HG03025 (cell line): ENCODE measurements at regions not wholly inside any gene's neighbourhood (a gene's known extent, or its start where the extent isn't known, plus 50 kb on each side); places are given as distances from the start of the nearest gene placed in this dataset.
"Not testable (repeated sequence)": the region's sequence is repeated elsewhere in the genome, so short reads cannot be mapped to it uniquely, and the experiment has no call there.

Experiments used
- ATAC-seq: cut with Tn5 transposase; IDR thresholded peaks from one replicate; pipeline ENCODE4 v1.9.1; 2021; ENCODE audit warnings: mild to moderate bottlenecking, moderate library complexity; ENCODE audit not compliant: unreplicated experiment, low FRiP score

DNA sequence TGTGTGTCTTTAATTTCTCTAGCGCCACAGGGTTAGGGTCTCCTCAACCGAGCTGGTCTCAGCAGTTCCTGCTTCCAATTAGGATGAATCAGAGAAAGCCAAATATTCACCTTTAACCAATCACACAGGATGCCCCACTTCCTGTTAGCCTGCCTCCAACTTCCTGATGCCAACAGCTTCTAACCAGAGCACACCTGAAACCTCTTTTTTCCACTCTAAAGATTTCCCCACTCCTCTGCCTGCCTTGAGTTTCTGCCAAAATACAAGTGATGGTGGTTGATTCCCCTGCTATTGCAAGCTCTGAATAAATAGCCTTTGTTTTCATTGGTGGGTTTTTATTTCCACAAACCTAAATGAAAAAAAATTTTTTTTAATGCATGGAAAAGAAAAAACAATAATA, 144.7 kb upstream of the UST start:
- ATAC-seq = no peak

DNA sequence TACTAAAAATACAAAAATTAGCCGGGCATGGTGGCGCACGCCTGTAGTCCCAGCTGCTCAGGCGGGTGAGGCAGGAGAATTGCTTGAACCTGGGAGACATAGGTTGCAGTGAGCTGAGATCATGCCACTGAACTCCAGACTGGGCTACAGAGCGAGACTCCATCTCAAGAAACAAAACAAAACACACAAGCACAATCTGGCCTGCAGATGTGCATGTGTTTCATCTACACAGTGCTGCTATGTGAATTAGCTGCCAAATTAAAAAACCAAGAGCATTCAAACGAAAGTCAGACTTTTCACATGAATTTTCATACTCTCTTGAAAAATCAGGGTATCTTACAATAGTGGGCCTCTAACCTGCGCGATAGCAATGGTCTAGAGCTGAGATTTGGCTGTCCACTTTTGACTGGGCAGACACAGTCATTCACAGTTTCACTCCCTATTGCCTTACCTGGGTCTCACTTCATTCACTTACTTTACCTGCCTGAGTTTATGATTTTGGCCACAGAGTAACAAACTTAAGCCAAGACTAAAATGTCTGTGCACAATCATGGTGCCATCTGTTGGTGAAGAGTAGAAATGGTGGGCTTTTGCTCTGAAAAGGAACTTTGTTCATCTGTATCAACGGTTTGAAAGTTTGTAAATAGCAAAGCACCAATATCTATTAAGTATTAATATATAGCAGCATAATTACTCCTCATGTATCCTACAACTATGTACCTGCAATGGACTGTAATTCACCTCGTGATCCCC, 138.5 kb upstream of the UST start:
- no peak for ATAC-seq

DNA sequence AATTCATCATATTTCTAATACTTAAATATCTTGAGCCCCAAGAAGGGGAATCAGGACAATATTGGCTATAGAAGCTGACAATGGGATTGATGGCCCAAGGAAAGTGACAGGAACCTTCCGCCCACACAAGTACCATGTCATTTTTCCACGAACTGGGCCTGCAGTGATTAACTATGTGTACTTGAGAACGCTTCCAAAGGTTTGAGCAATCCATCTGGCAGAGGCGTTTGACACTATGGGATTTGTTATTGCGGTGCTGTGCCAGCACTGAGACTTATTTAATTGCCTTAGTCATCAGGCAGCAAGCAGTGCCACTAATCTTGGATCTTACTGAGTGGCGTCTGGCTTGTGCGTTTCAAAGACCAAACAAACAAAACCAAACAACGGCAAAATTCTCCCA, 135.6 kb upstream of the UST start:
- ATAC-seq = no peak

DNA sequence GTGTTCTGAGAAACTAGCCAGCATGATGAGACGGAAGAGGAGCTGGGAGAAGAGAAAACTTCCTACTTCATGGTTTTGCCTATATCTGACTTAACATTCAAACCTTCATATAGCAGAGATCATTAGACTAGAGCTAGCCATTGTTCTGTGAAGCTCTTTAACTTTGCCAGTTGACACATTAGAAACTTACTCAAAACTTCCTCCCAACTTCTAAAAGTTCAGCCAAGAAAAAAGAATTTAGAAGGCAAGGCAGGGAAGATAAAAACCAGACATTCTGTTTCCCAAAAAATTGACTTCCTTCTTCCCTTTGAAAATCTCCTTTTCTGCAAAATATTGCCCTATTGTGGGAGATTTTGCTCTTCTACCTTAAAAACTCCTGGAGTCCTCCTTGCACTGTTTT, 134.8 kb upstream of the UST start:
- ATAC-seq = no peak

DNA sequence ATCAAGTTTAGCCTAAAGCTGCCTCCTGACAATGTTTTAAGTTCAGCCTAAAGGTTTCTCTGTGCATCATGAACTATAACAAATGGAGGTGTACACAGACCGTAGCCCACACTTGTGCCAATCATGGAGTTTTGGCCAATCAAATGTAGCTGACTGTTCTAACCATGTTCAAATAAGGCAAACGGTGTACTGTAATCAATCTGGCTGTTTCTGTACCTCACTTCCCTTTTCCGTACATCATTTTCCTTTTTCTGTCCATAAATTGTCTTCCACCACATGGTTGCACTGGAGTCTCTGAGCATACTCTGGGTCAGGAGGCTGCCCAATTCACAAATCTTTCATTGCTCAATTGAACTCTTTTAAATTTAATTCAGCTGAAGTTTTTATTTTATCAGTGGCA, 132.2 kb upstream of the UST start:
- no peak for ATAC-seq

DNA sequence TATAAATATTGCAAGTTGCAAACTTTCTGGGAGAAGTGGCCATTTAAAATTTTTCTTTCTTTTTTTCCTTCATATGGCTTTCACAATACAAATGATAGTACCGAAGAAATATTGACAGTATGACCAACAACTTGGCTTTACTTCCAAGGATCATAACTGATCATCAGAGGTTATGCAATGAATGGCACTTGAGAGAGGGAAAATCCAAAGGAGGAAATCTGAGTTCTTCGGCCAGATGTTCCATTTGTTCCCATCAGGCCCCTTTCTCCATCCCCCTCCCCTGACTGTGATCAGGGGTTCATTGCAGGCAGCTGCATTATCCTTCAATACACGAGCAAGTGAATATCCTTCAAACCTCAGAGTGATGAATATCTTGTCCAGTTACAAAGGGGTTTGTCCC, 130.0 kb upstream of the UST start:
- ATAC-seq = no peak

DNA sequence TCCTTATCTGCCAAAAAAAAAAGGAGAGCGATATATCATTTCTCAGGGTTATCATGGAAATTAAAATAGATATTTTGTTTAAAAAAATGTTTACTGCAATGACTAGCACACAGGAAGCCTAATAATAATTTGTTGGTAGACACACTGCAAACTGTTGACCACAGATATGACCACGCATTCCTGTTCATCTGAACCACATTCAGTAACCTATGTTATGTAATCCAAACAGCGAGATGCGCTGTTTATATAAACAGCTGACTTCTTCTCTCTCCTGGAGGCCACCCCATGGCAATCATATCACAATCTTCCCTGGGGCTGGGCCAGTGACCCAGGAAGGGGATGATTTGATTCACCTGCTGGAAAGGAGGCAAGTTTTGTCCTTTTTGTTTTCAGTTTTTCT, 129.3 kb upstream of the UST start:
- ATAC-seq = no peak

DNA sequence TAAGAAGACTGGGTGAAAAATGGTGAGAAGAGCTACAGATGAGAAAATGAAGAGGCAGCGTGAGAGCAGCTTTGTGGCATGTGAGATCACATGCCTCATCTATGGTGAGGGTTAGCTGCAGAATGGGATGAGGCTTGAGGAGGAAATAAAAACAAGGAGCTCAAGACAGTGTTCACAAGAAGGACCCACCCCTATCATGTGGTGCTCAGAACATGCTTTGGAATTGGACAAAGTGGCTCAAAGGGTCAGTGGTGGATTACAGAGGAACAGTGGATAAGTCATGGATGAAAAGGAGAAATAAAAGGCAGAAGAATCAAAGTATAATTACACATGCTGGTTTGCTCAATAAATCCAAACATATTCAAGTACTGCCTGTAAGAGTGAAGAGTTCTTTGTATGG, 126.9 kb upstream of the UST start:
- no peak for ATAC-seq

DNA sequence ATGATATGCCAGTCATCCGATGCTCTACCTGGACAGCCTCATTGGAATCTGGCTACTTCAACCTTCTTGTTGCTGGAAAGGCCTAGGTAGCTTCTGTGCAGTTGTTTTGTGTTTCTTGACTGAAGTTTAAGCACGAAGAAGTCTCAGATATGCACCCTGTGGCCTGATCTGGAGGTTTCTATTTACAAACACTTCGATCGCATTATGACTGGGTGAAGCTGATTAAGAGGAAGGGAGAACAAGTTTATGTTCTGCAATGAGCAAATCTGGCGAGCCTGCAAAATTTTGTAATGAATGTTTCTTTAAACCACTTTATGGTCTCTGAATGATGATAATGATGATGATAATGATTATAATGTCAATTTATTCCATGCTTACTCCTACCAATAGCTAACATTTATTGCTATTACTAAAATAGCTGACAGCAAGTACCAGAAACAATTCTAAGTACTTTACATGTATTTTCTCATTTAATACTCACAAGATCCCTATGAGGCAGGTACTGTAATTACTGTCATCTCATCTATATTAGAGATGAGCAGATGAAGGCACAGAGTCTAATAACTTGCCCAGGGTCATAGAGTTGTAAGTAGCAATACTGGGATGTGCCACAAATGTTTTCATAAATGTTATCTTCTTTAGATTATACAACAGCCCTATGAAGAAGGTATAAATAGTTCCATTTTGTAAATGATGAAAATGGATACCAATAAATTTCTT, 126.1 kb upstream of the UST start:
- ATAC-seq = no peak

DNA sequence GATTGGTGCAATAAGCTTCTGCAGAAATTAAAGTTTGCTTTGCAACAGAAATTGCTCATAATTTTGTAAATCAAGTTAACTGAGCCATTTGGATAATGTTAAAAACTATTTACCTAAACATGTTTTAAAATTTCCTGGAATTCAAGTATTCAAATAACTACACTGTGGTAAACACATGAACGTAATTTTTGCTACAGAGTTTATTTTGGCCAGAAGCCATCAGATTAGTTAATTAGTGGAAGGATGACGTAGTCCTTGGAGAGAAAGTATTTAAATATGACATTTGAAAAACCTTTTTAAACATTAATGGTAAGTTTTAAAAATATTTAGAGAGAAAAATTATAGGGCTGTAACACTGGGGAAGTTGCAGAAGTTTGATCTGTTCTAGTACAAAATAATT, 121.2 kb upstream of the UST start:
- no peak for ATAC-seq

DNA sequence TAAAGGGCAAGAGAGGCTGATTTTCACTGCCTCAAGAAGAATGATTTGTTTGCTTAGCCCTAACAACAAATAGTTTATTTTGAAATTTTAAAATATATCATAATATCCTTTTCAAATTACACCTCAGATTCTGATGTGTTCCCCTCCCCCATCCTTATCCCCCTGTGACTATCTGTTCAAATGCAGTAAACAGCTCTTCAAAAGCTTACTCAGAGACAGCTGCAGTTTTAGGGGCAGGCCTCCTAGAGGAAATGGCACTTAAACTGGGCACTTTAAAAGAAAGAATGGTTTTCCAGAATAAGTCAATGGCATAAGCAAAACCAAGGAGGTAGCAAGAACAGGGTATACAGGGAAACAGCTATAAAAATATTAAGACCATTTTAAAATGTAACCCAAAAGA, 118.6 kb upstream of the UST start:
- no peak for ATAC-seq

DNA sequence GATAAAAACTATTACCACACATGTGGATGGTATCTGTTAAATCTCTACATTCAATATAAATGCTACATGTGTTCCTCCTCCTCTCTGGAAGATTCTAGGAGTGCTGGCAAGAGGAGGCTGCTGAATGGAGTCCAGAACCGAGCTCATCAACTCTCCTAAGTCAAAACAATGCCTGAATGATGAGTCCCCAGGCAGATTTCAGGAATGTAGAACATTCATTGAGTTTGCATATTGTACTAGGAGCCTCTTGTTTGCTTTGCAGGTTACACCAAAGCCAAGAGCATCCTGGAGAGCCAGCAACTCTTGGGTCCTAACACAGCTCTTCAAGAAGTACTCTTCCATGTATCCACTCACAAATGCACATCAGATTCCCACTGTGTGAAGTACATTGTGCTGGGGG, 117.6 kb upstream of the UST start:
- no peak for ATAC-seq

DNA sequence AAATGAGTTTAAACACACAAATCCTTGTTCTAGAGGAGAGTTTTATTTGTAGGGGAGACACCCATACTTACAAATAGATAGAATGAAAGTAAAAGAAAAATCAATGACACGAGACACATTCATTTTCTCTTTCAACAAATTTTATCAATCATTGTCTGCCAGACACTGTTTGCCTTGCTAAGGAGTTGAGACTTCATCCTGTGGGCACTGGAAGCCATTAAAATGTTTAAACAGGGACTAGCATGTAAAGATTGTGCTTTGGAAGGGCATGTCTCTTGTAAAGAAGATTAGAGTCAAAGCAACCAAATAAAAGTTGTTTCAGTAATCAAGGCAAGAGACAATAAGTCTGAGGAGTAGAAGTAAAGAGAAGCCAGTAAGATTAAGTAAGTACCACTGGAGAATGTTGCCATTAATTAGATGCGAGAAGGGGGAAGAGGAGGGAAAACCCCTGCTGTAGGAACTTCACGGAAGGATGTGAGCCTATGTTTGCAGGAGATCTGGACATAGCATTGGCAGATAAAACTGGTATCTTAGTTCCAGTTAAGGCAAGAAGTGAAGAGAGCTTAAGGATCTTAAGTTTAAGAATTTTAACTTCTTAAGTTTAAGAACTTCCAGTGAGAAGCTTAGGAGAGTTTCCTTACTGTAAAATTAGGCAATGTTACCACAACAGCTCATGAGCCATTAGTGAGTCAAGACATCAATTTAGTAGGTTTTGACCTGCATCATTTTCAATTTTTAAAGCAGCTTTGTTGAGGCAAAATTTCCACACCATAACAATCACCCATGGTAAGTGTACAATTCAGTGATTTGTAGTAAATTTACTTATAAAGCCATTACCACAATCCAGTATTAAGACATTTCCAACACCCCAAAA, 117.0 kb upstream of the UST start:
- no peak for ATAC-seq

DNA sequence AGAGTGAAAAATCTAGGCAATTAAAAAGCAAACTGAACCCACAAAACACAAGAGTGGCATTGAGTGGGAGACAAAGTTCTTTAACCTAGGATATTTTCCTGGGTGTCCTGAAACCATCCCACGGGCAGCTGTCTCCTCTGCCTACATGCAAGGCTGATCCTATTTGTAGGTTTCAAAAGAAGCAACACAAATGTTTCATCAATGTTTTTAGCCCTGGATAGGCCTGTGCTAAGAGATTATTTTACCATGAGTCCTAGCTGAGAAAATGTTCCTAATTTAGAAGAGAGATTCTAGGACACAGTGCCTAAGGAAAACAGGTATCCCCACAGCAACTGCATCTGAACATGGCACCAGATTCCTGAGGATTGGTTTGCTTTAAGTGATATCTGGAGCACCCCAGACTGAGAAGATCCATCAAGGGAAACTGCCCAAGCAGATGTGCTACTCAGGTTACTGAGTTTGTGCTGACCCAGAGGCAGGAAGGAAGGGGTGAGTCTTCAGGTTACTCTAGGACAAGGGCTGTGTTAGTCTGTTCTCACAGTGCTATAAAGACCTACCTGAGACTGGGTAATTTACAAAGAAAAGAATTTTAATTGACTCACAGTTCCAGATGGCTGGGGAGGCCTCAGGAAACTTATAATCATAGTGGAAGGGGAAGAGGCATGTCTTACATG, 111.6 kb upstream of the UST start:
- ATAC-seq = no peak

DNA sequence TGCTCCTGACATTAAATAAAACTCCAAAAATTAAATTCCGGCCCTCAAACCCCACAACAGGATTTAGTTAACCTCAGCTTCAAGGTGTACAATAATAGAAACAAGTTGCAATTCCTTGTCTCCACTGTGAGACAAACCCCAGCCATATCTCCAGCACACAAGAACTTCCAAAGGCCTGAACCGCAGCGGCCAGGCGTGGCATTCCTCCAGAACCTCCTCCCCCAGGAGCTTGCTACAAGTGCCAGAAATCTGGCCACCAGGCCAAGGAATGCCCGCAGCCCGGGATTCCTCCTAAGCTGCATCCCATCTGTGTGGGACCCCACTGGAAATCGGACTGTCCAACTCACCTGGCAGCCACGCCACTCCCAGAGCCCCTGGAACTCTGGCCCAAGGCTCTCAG, 105.0 kb upstream of the UST start:
- ATAC-seq = not testable (repeated sequence)

DNA sequence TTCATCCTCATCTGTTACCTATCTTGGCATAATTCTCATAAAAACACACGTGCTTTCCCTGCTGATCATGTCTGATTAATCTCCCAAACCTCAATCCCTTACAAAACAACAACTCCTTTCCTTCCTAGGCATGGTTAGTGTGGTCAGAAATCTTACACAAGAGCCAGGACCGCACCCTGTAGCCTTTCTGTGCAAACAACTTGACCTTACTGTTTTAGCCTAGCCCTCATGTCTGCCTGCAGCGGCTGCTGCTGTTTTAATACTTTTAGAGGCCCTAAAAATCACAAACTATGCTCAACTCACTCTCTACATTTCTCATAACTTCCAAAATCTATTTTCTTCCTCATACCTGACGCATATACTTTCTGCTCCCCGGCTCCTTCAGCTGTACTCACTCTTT, 103.6 kb upstream of the UST start:
- ATAC-seq = not testable (repeated sequence)

DNA sequence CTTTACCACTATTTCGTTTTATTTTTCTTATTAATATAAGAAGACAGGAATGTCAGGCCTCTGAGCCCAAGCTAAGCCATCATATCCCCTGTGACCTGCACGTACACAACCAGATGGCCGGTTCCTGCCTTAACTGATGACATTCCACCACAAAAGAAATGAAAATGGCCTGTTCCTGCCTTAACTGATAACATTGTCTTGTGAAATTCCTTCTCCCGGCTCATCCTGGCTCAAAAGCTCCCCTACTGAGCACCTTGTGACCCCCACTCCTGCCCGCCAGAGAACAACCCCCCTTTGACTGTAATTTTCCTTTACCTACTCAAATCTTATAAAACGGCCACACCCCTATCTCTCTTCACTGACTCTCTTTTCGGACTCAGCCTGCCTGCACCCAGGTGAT, 101.8 kb upstream of the UST start:
- not testable (repeated sequence) for ATAC-seq

DNA sequence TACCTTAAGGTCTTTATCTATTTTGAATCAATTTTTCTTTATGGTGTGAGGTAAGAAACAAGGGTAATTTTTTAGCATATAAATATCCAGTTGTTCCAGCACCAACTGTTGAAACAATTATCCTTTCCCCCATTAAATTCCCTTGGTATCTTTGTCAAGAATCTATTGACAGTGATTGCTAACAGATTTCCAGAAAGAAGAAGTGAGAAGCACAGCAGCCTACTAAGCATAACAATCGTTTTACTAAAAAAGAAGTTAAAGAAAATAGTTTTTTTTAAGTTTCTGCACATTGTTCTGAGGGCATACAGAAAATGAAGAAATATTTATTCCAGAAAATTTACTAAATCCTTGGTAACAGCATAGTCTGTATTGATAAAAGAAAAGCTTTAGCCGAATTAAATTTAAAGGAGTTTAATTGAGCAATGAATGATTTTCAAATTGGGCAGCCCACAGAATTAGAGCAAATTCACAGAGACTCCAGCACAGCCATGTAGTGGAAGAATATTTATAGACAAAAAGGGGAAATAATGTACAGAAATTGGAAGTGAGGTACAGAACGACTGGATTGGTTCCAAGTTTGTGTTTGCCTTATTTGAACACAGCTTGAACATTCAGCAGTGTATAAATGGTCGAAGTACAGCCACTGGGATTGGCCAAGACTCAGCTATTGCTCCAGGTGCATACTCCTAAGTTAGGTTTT, 97.9 kb upstream of the UST start:
- ATAC-seq = no peak

DNA sequence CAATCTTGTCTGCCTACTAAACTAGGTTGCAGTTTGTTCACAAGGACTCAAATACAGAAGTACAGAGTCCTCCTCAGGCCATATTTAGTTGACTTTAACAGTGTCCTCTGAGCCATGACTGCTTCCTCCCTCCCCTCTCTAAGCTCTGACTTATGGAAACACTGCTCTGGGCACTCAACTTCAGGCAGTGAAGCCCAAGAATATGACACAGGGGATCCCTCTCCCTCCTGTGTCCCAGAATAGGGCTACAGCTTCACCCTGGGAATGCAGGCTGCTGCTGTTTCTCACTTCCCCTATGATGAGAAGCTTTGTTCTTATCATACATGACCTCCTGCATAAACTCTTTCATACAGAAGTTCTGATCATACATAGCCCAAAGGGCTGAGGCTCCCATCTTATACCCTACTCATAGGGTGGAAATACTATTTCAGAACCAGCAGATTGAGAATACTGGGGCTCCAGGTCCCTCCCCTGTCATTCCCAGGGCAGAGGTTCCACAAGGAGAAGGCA, 97.3 kb upstream of the UST start:
- ATAC-seq = peak; percentile 35

DNA sequence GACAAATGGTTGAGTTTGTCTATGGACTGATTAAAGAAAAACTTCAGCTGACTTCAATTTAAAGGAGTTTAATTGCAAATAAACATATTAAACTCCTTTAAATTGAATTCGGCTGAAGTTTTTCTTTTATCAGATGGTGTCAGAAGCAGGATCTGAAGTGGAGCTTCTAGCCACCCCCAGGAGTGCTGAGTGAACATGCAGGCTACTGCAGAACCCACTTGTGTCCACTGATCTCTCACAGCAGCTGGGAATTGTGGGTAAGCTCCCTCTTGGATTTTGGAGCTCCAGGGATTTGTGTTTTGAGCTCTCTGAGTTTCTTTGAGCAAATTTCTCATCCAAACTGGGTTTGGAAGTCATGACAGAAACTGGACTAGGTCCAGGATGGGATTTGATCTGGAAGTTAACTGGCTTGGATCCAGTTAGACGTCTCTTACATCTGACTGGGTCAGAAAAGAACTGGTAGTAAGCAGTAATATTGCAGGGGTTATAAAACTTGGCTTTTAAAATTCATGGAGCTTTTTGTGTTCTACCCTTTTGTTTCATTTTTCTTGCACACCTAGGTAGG, 95.8 kb upstream of the UST start:
- no peak for ATAC-seq
